Tibial nerve (tissue), 4 donors: ENCODE measurements at regions not wholly inside any gene's neighbourhood (a gene's known extent, or its start where the extent isn't known, plus 50 kb on each side); places are given as distances from the start of the nearest gene placed in this dataset.

ENCODE experiments used
- DNase-seq, 2 donors: peaks; one replicate each; pipeline ENCODE4 v3.0.0-alpha.2; 2019; ENCODE audit warnings: low spot score in 2 of 2
- H3K27ac ChIP-seq, 4 donors: fragments of 200-600 bp; sonication (generic) in 3 of 4; one replicate each; pipeline ENCODE4 v1.5.1; 2017 to 2019; ENCODE audit warnings: mild to moderate bottlenecking in 1 of 4
- H3K27me3 ChIP-seq, 2 donors: fragments of 200-600 bp; sonication (generic) in 1 of 2; one replicate each; pipeline versions ENCODE4 v1.5.1 to v1.6.0; 2017 to 2019
- H3K36me3 ChIP-seq, 3 donors: fragments of 200-600 bp; sonication (generic); one replicate each; pipeline ENCODE4 v1.5.1; 2018 to 2019
- H3K4me1 ChIP-seq, 4 donors: fragments of 200-600 bp; sonication (generic) in 3 of 4; one replicate each; pipeline ENCODE4 v1.5.1; 2017 to 2019
- H3K4me3 ChIP-seq, 4 donors: fragments of 200-600 bp; sonication (generic) in 3 of 4; one replicate each; pipeline ENCODE4 v1.5.1; 2017 to 2019; ENCODE audit warnings: mild to moderate bottlenecking in 1 of 4, moderate library complexity in 1 of 4
- H3K9me3 ChIP-seq, 4 donors: fragments of 200-600 bp; sonication (generic) in 3 of 4; one replicate each; pipeline ENCODE4 v1.5.1; 2017 to 2019
- EP300 ChIP-seq, 2 donors: sonication (generic); formaldehyde crosslinking; IDR thresholded peaks; one replicate each; pipeline ENCODE4 v1.6.1; 2017; ENCODE audit warnings: antibody characterized with exemption in 2 of 2, mild to moderate bottlenecking in 1 of 2
- POLR2A ChIP-seq, 2 donors: fragments of 450-650 bp; IDR thresholded peaks; one replicate each; pipeline ENCODE4 v1.6.1; 2017; ENCODE audit warnings: antibody characterized with exemption in 2 of 2, mild to moderate bottlenecking in 2 of 2, moderate library complexity in 2 of 2
- WGBS, 2 donors: methylation state at CpG; one replicate each; pipeline ENCODE4 v1.1.5; 2018; 5-methylcytosine and 5-hydroxymethylcytosine counted together
- TF ChIP-seq, protein P1 (sequence below), 5 experiments: fragments of 200-600 bp in 3 of 5; fragments of 450-650 bp in 2 of 5; sonication (generic) in 3 of 5; IDR thresholded peaks; one replicate each; pipeline ENCODE4 v1.5.1; 2016 to 2019; ENCODE audit warnings: antibody characterized with exemption in 5 of 5, mild to moderate bottlenecking in 3 of 5, moderate library complexity in 2 of 5

DNA sequence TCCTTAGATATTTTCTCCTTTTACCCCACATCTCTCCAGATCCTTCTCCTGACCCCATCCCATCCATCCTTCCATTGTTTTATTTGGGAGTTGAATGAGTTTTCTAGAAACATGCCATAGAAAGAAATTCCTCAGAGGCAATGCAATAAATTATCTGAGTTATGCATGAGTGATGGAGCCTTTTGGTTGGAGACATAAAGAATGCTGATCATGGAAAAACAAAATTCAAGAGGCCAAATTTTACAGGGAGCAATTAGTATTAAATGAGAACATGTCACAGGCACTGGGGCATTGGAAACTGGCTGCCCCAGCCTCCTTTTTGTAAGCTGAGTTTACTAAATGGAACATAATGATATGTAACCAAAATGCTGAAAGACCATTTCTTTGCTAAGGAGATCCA is 74.2 kb upstream of the LCLAT1 start:
- Histone ChIP-seq H3K9me3 (no peaks in the 10 kb centered on the region), H3K27me3 (no peaks in the 10 kb centered on the region), H3K4me3 (no peak overlapping the region), H3K36me3 (no peaks in the 10 kb centered on the region), H3K27ac (no peak overlapping the region), H3K4me1 (peaks cover 0 to 10% (median 0%) of the 10 kb centered on the region in 4 donors)
- TF ChIP-seq, protein P1, sequence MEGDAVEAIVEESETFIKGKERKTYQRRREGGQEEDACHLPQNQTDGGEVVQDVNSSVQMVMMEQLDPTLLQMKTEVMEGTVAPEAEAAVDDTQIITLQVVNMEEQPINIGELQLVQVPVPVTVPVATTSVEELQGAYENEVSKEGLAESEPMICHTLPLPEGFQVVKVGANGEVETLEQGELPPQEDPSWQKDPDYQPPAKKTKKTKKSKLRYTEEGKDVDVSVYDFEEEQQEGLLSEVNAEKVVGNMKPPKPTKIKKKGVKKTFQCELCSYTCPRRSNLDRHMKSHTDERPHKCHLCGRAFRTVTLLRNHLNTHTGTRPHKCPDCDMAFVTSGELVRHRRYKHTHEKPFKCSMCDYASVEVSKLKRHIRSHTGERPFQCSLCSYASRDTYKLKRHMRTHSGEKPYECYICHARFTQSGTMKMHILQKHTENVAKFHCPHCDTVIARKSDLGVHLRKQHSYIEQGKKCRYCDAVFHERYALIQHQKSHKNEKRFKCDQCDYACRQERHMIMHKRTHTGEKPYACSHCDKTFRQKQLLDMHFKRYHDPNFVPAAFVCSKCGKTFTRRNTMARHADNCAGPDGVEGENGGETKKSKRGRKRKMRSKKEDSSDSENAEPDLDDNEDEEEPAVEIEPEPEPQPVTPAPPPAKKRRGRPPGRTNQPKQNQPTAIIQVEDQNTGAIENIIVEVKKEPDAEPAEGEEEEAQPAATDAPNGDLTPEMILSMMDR (IDR thresholded peaks at IDR 0.05) = no peak
- TF ChIP-seq POLR2A (IDR thresholded peaks at IDR 0.05) = no peak
- no peak for TF ChIP-seq EP300 (IDR thresholded peaks at IDR 0.05)
- DNase-seq = no peak

DNA sequence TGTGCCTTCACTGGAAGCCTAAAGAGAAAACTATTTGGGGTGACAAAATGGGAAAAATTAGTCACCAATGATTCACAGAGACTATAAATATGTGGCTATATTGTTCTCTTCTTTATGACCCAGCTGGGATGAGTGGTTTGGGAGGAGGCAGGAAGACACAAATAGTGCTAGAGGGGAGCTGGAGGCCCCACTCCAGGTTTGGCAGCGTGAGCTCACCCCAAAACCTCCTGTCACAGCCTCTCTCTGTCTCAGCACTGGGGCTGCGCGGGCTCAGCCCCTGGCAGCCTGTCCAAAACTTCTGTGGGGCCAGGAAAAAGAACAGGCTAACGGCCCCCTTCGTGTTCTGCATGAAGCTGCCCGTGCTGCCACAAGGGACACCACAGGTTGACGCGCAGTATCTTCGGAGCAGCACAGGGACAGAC is 73.2 kb upstream of the LCLAT1 start:
- H3K4me1 ChIP-seq = peaks cover 0 to 10% (median 0%) of the 10 kb centered on the region in 4 donors
- no peaks in the 10 kb centered on the region for H3K9me3 ChIP-seq
- no peaks in the 10 kb centered on the region for H3K36me3 ChIP-seq
- no peak overlapping the region for H3K4me3 ChIP-seq
- no peak for DNase-seq
- no peak overlapping the region for H3K27ac ChIP-seq
- H3K27me3 ChIP-seq = no peaks in the 10 kb centered on the region
- TF ChIP-seq EP300 (IDR thresholded peaks at IDR 0.05) (no peak), POLR2A (IDR thresholded peaks at IDR 0.05) (no peak)
- TF ChIP-seq, protein P1 (IDR thresholded peaks at IDR 0.05) = no peak
- WGBS, 2 donors = 69 to 73% methylated on average over 9 of the region's 9 CpGs

DNA sequence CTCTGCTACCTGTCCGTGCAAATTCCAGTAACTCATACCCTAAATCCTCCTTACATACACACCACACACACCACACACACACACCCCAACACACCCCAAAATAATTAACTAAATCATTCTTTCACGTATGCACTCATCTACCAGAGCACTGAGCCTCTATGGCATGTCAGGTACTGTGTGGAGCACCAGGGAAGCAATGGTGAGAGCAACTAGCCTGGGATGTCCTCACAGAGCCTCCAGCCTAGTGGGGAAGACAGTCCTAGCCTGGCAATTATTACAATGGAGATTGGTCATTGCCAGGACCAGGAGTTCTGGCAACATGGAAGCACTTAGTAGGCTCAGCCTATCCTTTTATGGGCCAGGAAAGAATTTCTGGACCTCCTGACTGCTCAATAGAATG is 72.7 kb upstream of the LCLAT1 start:
- peaks cover 0 to 10% (median 0%) of the 10 kb centered on the region in 4 donors for H3K4me1 ChIP-seq
- no peak overlapping the region for H3K4me3 ChIP-seq
- TF ChIP-seq EP300 (IDR thresholded peaks at IDR 0.05) (no peak), POLR2A (IDR thresholded peaks at IDR 0.05) (no peak)
- TF ChIP-seq, protein P1 (IDR thresholded peaks at IDR 0.05) = no peak
- no peaks in the 10 kb centered on the region for H3K27me3 ChIP-seq
- H3K9me3 ChIP-seq = no peaks in the 10 kb centered on the region
- no peaks in the 10 kb centered on the region for H3K36me3 ChIP-seq
- DNase-seq = no peak
- 72 to 87% methylated on average over 2 of the region's 2 CpGs for WGBS, 2 donors
- H3K27ac ChIP-seq = no peak overlapping the region

DNA sequence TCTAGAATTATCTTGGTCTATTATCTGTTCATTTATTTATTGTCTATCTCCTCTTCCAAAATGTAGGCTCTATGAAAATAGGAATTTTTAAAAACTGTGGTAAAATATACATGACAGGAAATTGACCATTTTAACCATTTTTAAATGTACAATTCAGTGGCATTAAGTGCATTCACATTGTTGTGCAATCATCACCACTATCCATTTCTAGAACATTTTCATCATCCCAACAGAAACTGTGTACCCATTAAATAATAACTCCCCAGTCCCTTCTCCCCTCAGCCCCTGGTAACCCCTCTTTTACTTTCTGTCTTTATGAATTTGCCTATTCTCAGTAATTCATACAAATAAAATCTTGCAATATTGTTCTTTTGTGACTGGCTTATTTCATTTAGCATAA is 71.1 kb upstream of the LCLAT1 start:
- no peak overlapping the region for H3K4me3 ChIP-seq
- no peak for DNase-seq
- H3K27me3 ChIP-seq = no peaks in the 10 kb centered on the region
- no peaks in the 10 kb centered on the region for H3K36me3 ChIP-seq
- no peaks in the 10 kb centered on the region for H3K9me3 ChIP-seq
- TF ChIP-seq POLR2A (IDR thresholded peaks at IDR 0.05) (no peak), EP300 (IDR thresholded peaks at IDR 0.05) (no peak)
- TF ChIP-seq, protein P1 (IDR thresholded peaks at IDR 0.05) = no peak
- peaks cover 0 to 6% (median 0%) of the 10 kb centered on the region in 4 donors for H3K4me1 ChIP-seq
- no peak overlapping the region for H3K27ac ChIP-seq

DNA sequence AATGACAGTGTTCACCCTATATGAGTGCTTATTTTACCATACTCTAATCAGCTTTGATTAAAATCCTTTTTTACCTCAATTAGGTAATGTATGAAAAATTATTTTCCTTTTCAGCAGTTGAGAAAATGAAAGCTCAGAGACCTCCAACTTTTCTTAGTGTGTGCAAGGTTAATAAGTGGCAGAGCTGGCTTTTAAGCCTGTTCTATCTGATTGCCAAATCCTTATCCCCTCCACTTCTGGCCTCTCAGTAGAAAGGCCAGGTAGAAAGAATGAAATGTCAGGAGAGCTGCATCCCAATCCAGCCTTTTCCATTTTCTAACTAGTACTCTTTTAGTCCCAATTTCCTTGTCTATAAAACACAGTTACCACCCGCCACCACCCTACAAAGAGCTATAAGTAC is 67.6 kb upstream of the LCLAT1 start:
- DNase-seq = no peak
- no peak overlapping the region for H3K27ac ChIP-seq
- H3K27me3 ChIP-seq = no peaks in the 10 kb centered on the region
- WGBS, 2 donors = 92 to 100% methylated on average over 1 of the region's 1 CpG
- no peaks in the 10 kb centered on the region for H3K36me3 ChIP-seq
- TF ChIP-seq, protein P1 (IDR thresholded peaks at IDR 0.05) = no peak
- no peak for TF ChIP-seq POLR2A (IDR thresholded peaks at IDR 0.05)
- no peak for TF ChIP-seq EP300 (IDR thresholded peaks at IDR 0.05)
- no peaks in the 10 kb centered on the region for H3K9me3 ChIP-seq
- H3K4me3 ChIP-seq = no peak overlapping the region
- H3K4me1 ChIP-seq = no peaks in the 10 kb centered on the region
